HG02852 (cell line): ENCODE measurements at regions not wholly inside any gene's neighbourhood (a gene's known extent, or its start where the extent isn't known, plus 50 kb on each side); places are given as distances from the start of the nearest gene placed in this dataset.
"Not testable (repeated sequence)": the region's sequence is repeated elsewhere in the genome, so short reads cannot be mapped to it uniquely, and the experiment has no call there.

ENCODE experiments used
- ATAC-seq: cut with Tn5 transposase; IDR thresholded peaks from one replicate; pipeline ENCODE4 v1.9.1; 2021; ENCODE audit warnings: mild to moderate bottlenecking, moderate library complexity; ENCODE audit not compliant: unreplicated experiment

DNA sequence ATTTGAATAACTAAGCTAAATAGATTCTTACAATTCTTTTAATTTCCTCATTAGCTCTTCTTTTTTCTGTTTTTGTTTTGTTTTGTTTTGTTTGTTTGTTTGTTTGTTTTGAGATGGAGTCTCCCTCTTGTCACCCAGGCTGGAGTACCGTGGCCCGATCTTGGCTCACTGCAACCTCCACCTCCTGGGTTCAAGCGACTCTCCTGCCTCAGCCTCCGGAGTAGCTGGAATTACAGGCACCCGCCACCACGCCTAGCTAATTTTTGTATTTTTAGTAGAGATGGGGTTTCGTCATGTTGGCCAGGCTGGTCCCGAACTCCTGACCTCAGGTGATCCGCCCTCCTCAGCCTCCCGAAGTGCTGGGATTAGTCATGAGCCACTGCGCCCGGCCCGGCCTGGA, 70.7 kb upstream of the ZNF658 start:
- not testable (repeated sequence) for ATAC-seq

DNA sequence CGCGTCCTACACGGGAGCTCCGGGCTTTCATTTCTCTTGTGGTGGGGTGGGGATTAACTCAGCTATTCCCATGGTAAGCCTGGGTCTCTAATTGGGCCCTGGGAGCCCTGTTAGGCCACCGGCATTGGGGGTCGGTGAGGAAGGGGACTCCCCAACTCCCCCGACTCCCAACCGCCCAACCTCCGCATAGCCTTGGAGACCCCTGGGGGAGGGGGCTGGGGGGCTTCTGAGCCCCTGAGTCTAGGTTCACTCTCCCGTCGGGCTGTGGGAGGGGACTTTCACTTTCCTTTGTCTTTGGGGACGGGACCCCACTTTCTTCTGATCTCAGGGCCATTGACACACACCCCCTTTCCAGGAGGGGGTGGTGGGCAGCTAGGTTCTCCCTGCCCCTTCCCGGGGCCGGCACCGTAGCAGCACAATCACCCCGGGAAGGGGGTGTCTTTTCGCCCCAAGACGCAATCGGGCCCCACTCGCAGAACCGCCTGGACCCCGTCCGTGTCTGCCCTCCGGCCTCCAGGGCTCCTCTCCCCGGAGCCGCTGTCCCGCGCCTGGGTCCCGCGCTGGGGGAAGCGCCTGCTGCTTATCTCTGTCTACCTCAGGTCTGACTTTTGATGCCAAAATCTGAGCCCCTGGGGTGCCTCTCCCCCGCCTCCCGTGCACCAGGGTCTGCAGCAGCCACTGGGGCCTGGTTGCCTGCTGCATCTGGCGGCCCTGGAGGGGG, 69.6 kb upstream of the ZNF658 start:
- ATAC-seq, result not testable (repeated sequence)

DNA sequence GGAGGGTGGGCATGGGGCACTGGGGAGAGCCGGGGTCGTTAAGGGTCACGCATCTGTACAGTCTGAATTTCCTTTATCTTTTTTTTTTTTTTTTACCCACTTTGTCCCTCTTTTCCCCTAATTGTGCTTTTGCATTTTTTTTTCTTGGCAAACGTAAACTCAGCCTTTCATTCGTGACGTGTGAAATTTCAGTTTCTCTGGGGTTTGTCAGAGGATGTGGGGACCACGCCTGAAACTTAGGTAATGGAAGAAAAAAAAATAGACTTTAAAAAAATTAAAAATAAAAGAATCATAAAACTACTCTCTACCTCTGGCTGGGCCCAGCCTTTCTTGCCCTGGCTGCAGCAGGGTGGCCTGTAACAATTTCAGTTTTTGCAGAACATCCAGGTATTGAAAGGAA, 68.3 kb upstream of the ZNF658 start:
- not testable (repeated sequence) for ATAC-seq

- not testable (repeated sequence) for ATAC-seq
Measured at GRCh38 chr9:66837242-66837937, 63.1 kb upstream of the ZNF658 start.
